Neural crest cell (in vitro differentiated cells): ENCODE measurements at regions not wholly inside any gene's neighbourhood (a gene's known extent, or its start where the extent isn't known, plus 50 kb on each side); places are given as distances from the start of the nearest gene placed in this dataset.

Experiments
- DNase-seq: peaks from one replicate; pipeline ENCODE4 v3.0.0; 2021; ENCODE audit warnings: low read depth, mixed read lengths, low spot score
- H3K27ac Mint-ChIP-seq: one replicate; pipeline ENCODE4 v1.8.0; 2021; ENCODE audit warnings: mild to moderate bottlenecking, mixed read lengths; ENCODE audit not compliant: unreplicated experiment
- H3K27me3 Mint-ChIP-seq: 2 replicates; pipeline ENCODE4 v1.8.0; 2021; ENCODE audit warnings: low read depth, mild to moderate bottlenecking, mixed read lengths
- H3K36me3 Mint-ChIP-seq: 2 replicates; pipeline ENCODE4 v1.8.0; 2021; ENCODE audit warnings: low read depth, mild to moderate bottlenecking, mixed read lengths
- H3K4me1 Mint-ChIP-seq: 2 replicates; pipeline ENCODE4 v1.8.0; 2021; ENCODE audit warnings: mixed read lengths
- H3K4me3 Mint-ChIP-seq: one replicate; pipeline ENCODE4 v1.8.0; 2021; ENCODE audit warnings: mild to moderate bottlenecking, mixed read lengths
- H3K9me3 Mint-ChIP-seq: 2 replicates; pipeline ENCODE4 v1.8.0; 2021; ENCODE audit warnings: mixed read lengths
- CTCF ChIP-seq: fragments of 200-600 bp; sonication (generic); conservative IDR thresholded peaks from 2 replicates; pipeline ENCODE4 v1.5.0; 2021; ENCODE audit warnings: antibody characterized with exemption, mild to moderate bottlenecking

DNA sequence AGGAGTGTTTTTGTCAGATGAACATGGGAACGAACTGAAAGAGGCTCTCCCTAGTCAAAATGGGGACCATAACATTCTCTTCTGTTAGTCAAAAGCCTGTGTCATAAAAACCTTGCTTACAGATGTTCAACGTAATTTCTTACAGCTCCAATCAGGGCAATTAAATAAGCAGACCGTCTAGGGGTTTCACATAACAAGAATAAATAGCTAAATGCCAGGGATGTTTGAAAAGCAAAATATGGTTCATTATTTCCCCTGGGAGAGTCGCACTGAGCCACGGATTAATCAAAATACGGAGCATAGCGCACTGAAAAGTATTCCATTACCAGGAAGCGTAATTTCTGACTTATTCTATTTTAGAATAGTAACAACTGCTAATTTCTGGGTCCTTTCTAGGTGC, 63.7 kb upstream of the MRI1 start:
- Mint-ChIP-seq H3K9me3 (no peaks in the 10 kb centered on the region), H3K27ac (no peak overlapping the region), H3K4me3 (no peak overlapping the region), H3K27me3 (peaks cover 2% of the 10 kb centered on the region), H3K4me1 (peaks cover 5% of the 10 kb centered on the region), H3K36me3 (no peaks in the 10 kb centered on the region)
- no peak for TF ChIP-seq CTCF
- DNase-seq: no peak

- no peak for DNase-seq
- Mint-ChIP-seq H3K4me1 (peaks cover 5% of the 10 kb centered on the region), H3K9me3 (no peaks in the 10 kb centered on the region), H3K4me3 (no peak overlapping the region), H3K27me3 (peaks cover 5% of the 10 kb centered on the region), H3K27ac (no peak overlapping the region), H3K36me3 (no peaks in the 10 kb centered on the region)
- no peak for TF ChIP-seq CTCF
These were observed 64.5 kb upstream of the MRI1 start for GRCh38 chr19:13699786-13700185.

- H3K4me3 Mint-ChIP-seq: no peak overlapping the region
- no peak for TF ChIP-seq CTCF
- H3K27me3 Mint-ChIP-seq: peaks cover 27% of the 10 kb centered on the region
- no peak for DNase-seq
- peaks cover 5% of the 10 kb centered on the region for H3K4me1 Mint-ChIP-seq
- H3K27ac Mint-ChIP-seq: no peak overlapping the region
- H3K36me3 Mint-ChIP-seq: no peaks in the 10 kb centered on the region
- no peaks in the 10 kb centered on the region for H3K9me3 Mint-ChIP-seq
These were observed 67.5 kb upstream of the MRI1 start for GRCh38 chr19:13696839-13697238.

DNA sequence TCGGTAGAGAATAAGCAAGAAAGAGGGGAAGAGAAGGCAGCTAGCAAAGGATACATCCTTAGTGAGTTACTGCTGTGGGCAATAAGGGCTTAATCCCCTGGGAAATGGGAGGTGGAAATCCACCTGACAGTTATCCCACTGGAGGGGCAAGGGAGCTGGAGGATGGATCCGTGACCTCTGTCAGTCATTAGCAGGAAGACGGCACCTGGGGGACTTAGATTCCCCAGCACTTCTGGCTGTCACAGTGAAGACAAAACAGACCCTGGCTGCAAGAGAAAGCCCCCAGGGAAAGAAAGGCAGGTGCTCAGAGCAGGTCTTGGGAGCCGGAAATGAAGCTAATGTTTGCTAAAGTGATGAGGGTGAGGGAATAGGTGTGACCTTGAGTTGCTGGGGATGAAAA, 70.4 kb upstream of the MRI1 start:
- no peak for TF ChIP-seq CTCF
- H3K4me3 Mint-ChIP-seq: no peak overlapping the region
- H3K4me1 Mint-ChIP-seq: peaks cover 5% of the 10 kb centered on the region
- DNase-seq: no peak
- H3K27me3 Mint-ChIP-seq: peaks cover 39% of the 10 kb centered on the region
- H3K27ac Mint-ChIP-seq: no peak overlapping the region
- peaks cover 5% of the 10 kb centered on the region for H3K9me3 Mint-ChIP-seq
- no peaks in the 10 kb centered on the region for H3K36me3 Mint-ChIP-seq

- no peak for DNase-seq
- TF ChIP-seq CTCF: no peak
- peaks cover 5% of the 10 kb centered on the region for H3K9me3 Mint-ChIP-seq
- H3K27me3 Mint-ChIP-seq: peaks cover 39% of the 10 kb centered on the region
- peaks cover 5% of the 10 kb centered on the region for H3K4me1 Mint-ChIP-seq
- H3K27ac Mint-ChIP-seq: no peak overlapping the region
- H3K36me3 Mint-ChIP-seq: no peaks in the 10 kb centered on the region
- H3K4me3 Mint-ChIP-seq: no peak overlapping the region
These were observed 72.5 kb upstream of the MRI1 start for GRCh38 chr19:13691569-13692435.
